Lower leg skin (tissue), 3 donors: ENCODE measurements at regions not wholly inside any gene's neighbourhood (a gene's known extent, or its start where the extent isn't known, plus 50 kb on each side); places are given as distances from the start of the nearest gene placed in this dataset.
"Not testable (repeated sequence)": the region's sequence is repeated elsewhere in the genome, so short reads cannot be mapped to it uniquely, and the experiment has no call there.

Experiments used
- POLR2A ChIP-seq, 2 donors: fragments of 450-650 bp; IDR thresholded peaks; one replicate each; pipeline ENCODE4 v1.6.1; 2016 to 2017; ENCODE audit warnings: antibody characterized with exemption in 2 of 2, mild to moderate bottlenecking in 1 of 2, moderate library complexity in 1 of 2
- TF ChIP-seq, protein P1 (sequence below), 3 donors: fragments of 450-650 bp; IDR thresholded peaks; one replicate each; pipeline ENCODE4 v1.5.1; 2016; ENCODE audit warnings: antibody characterized with exemption in 3 of 3, mild to moderate bottlenecking in 3 of 3, moderate library complexity in 2 of 3

- TF ChIP-seq, protein P1, sequence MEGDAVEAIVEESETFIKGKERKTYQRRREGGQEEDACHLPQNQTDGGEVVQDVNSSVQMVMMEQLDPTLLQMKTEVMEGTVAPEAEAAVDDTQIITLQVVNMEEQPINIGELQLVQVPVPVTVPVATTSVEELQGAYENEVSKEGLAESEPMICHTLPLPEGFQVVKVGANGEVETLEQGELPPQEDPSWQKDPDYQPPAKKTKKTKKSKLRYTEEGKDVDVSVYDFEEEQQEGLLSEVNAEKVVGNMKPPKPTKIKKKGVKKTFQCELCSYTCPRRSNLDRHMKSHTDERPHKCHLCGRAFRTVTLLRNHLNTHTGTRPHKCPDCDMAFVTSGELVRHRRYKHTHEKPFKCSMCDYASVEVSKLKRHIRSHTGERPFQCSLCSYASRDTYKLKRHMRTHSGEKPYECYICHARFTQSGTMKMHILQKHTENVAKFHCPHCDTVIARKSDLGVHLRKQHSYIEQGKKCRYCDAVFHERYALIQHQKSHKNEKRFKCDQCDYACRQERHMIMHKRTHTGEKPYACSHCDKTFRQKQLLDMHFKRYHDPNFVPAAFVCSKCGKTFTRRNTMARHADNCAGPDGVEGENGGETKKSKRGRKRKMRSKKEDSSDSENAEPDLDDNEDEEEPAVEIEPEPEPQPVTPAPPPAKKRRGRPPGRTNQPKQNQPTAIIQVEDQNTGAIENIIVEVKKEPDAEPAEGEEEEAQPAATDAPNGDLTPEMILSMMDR (IDR thresholded peaks at IDR 0.05) = not testable (repeated sequence)
- TF ChIP-seq POLR2A (IDR thresholded peaks at IDR 0.05) = not testable (repeated sequence)
Measured at GRCh38 chr18:7178568-7178967, 52.3 kb upstream of the LRRC30 start.
